ENCODE measurements at regions not wholly inside any gene's neighbourhood (a gene's known extent, or its start where the extent isn't known, plus 50 kb on each side); places are given as distances from the start of the nearest gene placed in this dataset.

GRCh38 chr13:91270031-91270430 is 77.5 kb upstream of the MIR17HG start:
- no peak overlapping the region for H3K4me3 ChIP-seq
- H3K27ac ChIP-seq (ENCODE audit: extremely low read depth, low read depth, low read length), result no peak overlapping the region
- intact Hi-C loops (cut with micrococcal nuclease) (no loop called here), in situ Hi-C loops (cut with MboI) (no loop called here)
- no peaks in the 10 kb centered on the region for H4K20me1 ChIP-seq (replicated peaks; ENCODE audit: control insufficient read depth, insufficient read depth, low read length)
- H3K9ac ChIP-seq (ENCODE audit: insufficient read depth in 1 of 2, low read depth in 2 of 2, low read length in 2 of 2), result no peak overlapping the region
- BruUV-seq (replicated peaks), result no TSS peak
- H3K9me3 ChIP-seq (replicated peaks; ENCODE audit: control insufficient read depth, insufficient read depth, low read depth, low read length), result no peaks in the 10 kb centered on the region
- H3K27me3 ChIP-seq (ENCODE audit: control insufficient read depth in 2 of 2, insufficient read depth in 2 of 2, low read length in 2 of 2), result no peaks in the 10 kb centered on the region; a peak in 1 of 5 replicates
- no peak for DNase-seq (ENCODE audit: extremely low read depth in 1 of 4, low spot score in 3 of 4)
- no peak for FAIRE-seq
- CTCF ChIA-PET (ENCODE audit: low intra/inter-chr PET ratio), result no interaction called here
- no peak overlapping the region for H3K4me2 ChIP-seq (ENCODE audit: insufficient read depth, low read length)
- no peak overlapping the region for H2AFZ ChIP-seq (ENCODE audit: low read depth, low read length)
- no peaks in the 10 kb centered on the region for H3K9me1 ChIP-seq (ENCODE audit: control insufficient read depth, insufficient read depth, low read length)
- ATAC-seq, result no peak
- H3K36me3 ChIP-seq (ENCODE audit: control insufficient read depth, insufficient read depth, low read length), result no peaks in the 10 kb centered on the region
- WGBS (ENCODE audit: insufficient coverage, low coverage, missing lambda C conversion rate), result under 1% methylated on average over 3 of the region's 3 CpGs
- TF ChIP-seq CREB3L1 (IDR thresholded peaks at IDR 0.05; ENCODE audit: borderline replicate concordance, low read depth) (no peak), ZNF212 (CRISPR knock-in tag; IDR thresholded peaks at IDR 0.05) (no peak), TRIM24 (IDR thresholded peaks at IDR 0.05) (no peak), MECOM (CRISPR knock-in tag; IDR thresholded peaks at IDR 0.05) (no peak), ZNF140 (CRISPR knock-in tag; IDR thresholded peaks at IDR 0.05) (no peak), DMBX1 (CRISPR knock-in tag; IDR thresholded peaks at IDR 0.05; ENCODE audit: borderline replicate concordance) (no peak), SRSF1 (IDR thresholded peaks at IDR 0.05; ENCODE audit: low read depth, low read length) (no peak), SP2 (IDR thresholded peaks at IDR 0.05; ENCODE audit: extremely low read depth, low read depth, low read length, poor library complexity, severe bottlenecking) (no peak), PRMT5 (CRISPR knock-in tag; IDR thresholded peaks at IDR 0.05) (0 out of 2 replicates have a peak, but pooled peaks have one; percentile 36), HDGF (IDR thresholded peaks at IDR 0.05) (no peak), ARID2 (IDR thresholded peaks at IDR 0.05) (no peak), ETV6 (IDR thresholded peaks at IDR 0.05; ENCODE audit: borderline replicate concordance in 1 of 2, low read depth in 2 of 2, low read length in 1 of 2) (no peak), ETV6 (CRISPR knock-in tag; IDR thresholded peaks at IDR 0.05; ENCODE audit: borderline replicate concordance) (0 out of 2 replicates have a peak, but pooled peaks have one; percentile 21)
- POLR2A ChIA-PET, result interaction anchor here (0.7 to 1.5 kb wide), 2 partner anchors 12 to 44 kb away, joined by 3 to 4 read pairs; no protein-coding TSS in a partner anchor
- no peaks in the 10 kb centered on the region for H3K79me2 ChIP-seq (ENCODE audit: control insufficient read depth, insufficient read depth, low read length)
- no peaks in the 10 kb centered on the region for H3K4me1 ChIP-seq (replicated peaks in 1 of 2; ENCODE audit: control insufficient read depth in 2 of 2, insufficient read depth in 2 of 2, low read length in 2 of 2)

Measured in K562 (cell line).